ENCODE measurements at regions not wholly inside any gene's neighbourhood (a gene's known extent, or its start where the extent isn't known, plus 50 kb on each side); places are given as distances from the start of the nearest gene placed in this dataset.

DNA sequence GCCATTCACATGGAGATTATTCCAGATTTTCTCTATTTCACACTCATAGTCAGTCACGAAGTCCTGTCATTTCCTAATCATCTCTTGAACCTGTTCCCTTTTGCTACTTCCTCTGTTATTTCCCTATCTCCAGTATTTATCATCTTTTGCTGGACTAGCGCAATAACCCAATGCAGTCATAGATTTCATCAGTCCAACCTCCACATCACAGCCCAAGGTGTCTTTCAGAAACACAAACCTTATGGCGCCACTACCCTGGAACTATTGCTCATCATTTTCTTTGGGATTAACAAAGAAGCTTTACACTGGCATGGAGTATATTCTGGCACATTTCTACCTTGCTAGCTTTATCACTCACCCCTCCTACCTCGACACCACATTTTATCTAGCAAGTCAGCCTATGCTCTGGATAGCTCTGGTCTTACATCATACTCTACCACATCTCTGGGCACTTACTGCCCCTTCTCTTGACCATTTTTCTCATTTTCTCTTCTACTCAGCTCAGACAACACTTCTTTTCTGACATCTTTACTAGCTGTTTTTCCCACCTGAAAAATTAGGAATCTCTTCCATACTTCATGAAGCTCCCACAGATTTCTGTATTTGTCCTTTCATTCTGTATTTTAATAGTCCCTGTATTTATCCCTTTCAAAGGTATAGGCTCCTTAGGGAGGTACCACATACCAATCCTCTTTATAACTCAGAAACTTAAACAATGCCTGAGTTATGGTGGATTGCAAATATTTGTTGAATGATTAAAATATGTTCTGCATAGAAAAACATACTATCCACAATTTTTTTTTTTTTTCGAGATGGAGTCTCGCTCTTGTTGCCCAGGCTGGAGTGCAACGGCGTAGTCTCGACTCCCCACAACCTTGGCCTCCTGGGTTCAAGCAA lies 534.7 kb downstream of the KLF12 start:
- no peak for DNase-seq

DNA sequence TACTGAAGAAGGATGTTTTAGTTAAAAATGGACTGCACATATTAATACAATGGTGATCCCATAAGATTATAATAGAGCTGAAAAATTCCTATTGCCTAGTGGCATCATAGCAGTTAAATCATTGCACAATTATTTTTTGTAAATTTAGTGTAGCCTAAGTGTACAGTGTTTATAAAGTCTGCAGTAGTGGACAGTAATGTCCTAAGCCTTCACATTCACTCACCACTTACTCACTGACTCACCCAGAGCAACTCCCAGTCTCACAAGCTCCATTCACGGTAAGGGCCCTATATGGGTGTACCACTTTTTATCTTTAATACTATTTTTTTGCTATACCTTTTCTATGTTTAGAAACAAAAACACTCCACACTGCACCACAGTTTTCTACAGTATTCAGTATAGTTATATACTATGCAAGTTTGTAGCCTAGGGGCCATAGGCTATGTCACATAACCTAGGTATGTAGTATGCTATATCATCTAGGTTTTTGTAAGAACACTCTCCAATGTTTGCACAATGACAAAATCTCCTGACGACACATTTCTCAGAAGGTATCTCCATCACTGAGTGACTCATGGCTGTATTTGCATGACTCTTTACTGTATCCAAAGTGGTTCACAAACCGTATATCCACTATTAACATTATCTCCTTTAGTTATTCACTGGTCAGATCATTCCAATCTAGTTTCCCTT lies 536.0 kb downstream of the KLF12 start:
- DNase-seq: no peak

DNA sequence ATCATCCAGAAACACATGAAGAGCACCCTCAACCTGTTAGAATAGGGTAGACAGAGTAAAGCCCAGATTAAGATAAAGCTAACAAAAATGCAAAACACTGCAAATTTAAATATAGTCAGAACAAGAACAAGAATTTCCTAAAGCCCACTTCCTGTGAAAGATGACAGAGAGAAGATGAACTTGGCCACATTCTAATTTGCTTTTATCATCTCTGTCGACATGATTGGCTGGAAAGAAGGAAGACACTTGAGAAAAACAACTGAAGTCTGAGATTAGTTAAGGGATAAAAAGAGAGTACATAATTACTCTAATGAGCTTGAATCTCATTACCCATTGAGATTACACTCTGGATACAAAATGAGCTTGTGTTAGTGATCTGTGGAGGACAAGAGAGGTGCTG lies 537.6 kb downstream of the KLF5 start:
- DNase-seq: no peak

DNA sequence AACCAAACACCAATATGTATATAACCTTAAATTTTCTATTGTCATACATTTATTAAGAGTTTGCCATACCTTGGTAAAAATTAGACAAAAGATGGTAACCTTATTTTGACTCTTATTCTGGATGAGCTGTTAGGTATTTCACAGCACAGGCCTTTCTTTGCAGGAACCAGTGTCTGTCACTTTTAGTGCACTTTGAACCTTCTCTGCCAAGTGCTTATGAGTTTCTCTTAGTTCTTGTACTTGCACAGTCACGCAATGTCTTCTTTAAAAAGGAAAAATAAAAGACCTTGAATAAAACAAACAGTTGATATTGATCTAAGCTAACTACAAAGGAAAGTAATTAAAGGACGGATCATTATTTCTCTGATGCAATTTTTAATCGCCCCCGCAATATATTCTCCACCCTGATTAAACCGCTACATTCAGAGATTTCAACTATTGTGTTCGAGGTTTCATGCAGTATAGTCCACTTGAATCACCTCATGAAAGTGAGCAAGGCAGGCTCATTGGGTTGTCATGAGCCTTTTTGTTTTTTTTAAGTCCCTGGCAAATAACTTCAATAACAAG lies 534.5 kb downstream of the KLF5 start:
- no peak for DNase-seq

GRCh38 chr13:73591861-73592260 lies 533.1 kb downstream of the KLF5 start:
- DNase-seq: no peak

- no peak for DNase-seq
Observed at GRCh38 chr13:73590795-73591194, 532.0 kb downstream of the KLF5 start.

GRCh38 chr13:73585236-73585635 lies 526.4 kb downstream of the KLF5 start:
- no peak for DNase-seq

GRCh38 chr13:73583331-73583730 lies 524.5 kb downstream of the KLF5 start:
- DNase-seq: no peak

DNA sequence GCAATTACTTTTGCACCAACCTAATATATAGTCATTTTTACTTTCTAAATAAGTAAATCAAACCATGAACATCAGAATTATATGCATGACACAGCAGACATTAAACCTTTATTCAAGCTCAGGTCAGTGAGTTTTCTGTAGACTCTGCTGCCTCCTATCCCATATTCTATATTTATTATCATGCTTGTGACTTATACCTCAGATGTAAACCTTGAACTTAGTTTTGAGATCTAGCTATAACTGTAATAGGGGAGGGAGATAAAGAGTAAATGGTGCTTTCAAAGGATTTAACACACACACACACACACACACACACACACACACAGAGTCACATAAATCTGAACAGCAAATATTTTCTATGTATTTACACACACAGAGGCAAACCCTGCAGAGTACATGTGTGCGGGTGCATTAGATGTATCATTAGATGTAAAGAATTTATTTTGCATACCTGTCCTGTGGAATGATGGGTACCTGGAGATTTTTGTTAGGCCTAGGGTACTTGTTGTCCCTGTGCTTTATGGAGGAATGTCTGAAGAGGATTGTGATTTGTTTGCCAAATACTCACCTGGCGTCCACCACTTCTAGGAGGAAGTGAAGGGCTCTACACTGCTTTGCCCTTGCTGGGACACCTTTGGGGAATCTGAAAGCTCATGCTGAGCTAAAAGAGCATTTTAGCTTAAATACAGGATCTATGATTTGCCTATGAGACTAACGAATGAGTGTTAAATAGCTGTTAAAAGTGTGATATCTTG lies 521.9 kb downstream of the KLF5 start:
- no peak for DNase-seq

- DNase-seq: no peak
Observed at GRCh38 chr13:73579574-73580274, 520.9 kb downstream of the KLF5 start.

DNA sequence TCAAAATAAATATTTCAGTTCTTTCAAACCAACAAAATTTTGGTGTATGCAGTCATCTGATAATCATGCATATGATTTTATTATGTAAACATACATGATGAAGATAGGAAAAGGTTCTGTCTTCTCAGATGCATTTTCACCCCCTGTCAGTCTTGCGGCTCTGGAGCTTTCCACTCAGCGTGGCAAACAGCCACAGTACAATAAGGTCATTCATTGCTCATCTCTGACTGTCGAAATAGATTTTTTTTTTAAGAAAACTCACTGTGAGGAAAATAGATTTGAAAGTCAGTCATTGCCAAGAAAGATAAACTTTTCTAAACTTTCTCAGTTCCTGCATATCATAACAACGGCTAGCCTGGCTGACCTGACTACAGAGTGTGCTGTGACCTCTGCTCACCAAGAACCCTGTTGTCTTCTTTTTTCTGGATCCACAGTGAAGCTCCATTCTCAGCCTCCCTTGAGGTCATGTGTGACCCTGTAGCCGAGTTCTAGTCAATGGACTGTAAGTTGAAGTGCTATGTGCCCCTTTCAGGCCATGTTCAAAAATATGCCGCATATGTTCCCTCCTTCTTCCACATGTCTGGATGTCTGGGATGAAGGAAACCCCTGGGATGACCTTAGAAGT lies 519.6 kb downstream of the KLF5 start:
- DNase-seq: no peak

DNA sequence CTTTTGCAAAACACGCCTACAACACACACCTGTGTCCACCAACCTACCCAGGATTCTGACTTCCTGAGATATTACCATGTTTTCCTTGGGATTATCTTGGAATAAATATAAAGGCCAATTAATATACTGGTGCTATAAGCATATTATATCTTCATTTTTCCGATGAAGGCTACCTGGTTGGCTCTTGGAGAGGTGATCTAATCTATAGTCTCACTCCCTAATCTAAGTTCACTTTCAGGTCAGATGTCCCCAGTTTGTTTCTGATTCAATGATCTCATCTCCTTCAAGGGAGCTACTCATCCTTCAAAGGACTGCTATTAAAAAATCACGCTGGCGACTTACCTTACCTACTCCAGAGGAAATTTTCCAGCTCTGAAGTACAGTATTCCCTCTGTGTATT lies 517.5 kb downstream of the KLF5 start:
- no peak for DNase-seq

- DNase-seq: no peak
Observed at GRCh38 chr13:73572824-73573223, 514.0 kb downstream of the KLF5 start.

DNA sequence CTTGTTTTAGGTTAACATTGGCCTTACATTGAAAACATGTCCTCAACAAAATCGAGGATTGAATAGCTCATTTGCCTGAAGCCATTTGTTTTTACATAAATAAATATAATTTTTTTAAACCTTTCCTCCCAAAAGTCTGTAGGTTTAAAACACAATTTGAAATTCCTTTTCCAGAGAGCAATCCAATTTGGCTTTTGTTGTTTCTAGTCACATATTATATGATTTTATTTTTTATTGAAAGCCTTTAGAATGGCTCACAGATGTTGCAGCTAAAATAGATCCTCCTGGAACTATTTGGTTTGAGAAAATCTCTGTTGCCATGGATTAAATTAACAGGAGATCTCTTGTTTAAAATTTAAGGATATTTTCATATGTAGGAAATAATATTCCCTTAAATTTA lies 512.6 kb downstream of the KLF5 start:
- DNase-seq: no peak

DNA sequence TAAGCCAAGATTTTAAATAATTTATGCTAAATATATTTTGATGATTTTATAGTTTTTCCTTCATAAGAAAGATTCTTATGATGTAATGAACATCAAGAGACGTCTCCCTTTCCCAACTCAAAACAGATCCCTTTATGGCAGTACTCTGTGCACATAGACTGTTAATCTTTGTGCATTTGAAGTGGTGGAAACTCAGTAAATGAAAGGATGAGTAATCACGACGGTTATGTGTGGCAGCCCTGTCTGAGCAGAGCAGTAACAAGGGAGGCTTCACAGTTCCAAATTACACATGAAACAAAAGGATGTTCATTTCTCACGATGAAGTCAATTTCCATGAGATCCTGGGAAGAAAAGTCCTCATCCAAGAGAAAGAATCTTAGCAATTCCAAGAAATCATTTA lies 498.1 kb downstream of the KLF5 start:
- no peak for DNase-seq

DNA sequence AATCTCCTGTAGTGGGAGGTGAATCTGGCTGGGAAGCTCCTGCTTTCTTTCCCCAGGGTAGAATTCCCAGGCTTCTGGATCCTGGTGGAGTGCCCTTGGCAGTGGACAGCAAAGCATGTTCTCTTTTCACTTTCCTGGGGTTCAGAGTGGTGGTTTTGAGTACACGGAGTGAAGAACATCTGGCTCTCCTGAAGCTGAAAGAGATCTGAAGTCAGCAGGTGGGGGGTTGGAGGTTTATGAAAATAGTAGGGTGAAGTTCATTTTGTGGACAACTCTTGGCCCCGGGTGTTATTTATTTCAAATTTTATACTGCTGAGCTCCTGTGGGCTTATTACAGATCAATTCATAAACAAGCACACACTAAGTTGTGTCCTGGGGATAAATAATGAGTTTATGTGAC lies 497.3 kb downstream of the KLF5 start:
- no peak for DNase-seq

DNA sequence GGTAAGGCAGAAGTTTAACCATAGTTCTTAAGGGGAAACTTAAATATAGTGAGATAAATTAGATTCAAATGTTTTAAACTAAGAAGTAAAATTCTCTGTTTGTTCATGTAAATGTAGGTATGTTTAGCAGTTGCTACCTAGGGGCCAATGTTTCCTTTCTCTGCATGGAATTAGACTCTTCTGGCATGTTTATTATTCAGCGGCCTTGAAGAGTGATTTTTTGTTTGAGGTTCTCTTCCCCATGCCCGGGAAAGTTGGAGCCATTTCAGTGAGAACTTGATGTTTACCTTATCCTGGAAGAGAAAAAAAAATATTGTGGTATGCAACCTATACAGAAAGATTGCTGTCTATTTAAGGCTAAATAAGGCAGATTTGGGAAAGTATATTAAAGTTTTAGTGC lies 492.9 kb downstream of the KLF5 start:
- no peak for DNase-seq

GRCh38 chr13:73549717-73550116 lies 490.9 kb downstream of the KLF5 start:
- no peak for DNase-seq

GRCh38 chr13:73548449-73548848 lies 489.6 kb downstream of the KLF5 start:
- DNase-seq: no peak

DNA sequence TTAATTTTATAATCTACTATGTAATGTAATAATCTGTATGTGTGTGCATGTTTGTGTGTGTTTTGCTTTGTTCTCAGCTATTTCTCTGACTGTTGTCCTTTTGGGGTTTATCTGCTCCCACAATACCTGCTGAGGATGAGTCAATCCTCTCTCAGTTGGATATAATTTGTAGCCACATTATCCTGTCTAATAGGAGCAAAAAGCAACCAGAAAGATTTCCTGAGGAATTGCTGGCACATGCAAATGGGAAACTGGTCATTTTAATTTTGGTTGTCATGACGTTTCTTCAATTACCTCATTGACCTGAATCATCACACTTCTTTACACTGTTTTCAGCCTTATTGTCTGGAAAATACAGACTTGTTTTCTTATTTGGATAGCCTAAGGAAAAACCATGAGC lies 488.4 kb downstream of the KLF5 start:
- DNase-seq: no peak

DNA sequence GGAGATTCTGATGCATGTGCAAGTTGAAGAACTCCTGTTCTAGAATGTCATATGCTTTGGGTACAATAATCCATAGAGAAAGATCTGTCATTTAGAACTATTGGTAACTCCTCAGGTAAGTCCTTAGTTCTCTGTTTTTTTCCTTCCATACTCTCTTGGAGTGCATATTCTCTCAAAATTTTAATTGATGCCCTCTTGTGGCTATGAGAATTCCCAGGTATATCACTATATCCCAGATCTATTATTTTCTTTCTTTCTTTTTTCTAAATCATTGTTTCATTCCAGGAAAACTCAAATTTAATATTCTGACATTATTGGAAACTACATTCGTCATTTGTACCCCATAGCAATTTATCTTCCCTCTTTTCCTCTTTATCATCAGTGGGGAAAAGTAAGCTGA lies 485.4 kb downstream of the KLF5 start:
- DNase-seq: no peak

GRCh38 chr13:73542446-73542845 lies 483.6 kb downstream of the KLF5 start:
- no peak for DNase-seq
